ENCODE measurements at regions not wholly inside any gene's neighbourhood (a gene's known extent, or its start where the extent isn't known, plus 50 kb on each side); places are given as distances from the start of the nearest gene placed in this dataset.

DNA sequence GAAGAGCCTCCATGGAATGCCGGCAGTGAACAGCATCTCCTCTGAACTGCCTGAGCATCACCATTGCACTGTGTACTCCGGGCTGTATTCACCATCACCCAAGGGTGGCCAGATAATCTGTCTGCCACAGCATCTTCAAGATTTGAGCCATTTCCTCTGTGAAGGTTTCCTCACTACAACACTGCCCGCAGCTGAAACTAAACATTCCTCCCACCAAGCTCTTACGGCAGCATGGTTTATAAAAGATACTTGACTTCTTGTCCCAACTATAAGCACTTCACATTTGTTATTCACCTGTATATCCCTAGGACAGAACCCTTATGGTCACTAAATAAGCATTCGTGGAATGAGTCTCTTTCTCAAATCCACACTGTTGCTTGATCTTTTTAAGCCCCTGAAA lies 125.9 kb downstream of the SST start:
- no peaks in the 10 kb centered on the region for H3K9me1 ChIP-seq (ENCODE audit: control insufficient read depth, insufficient read depth, low read length)
- H3K4me2 ChIP-seq (ENCODE audit: insufficient read depth, low read length): no peak overlapping the region
- POLR2A ChIA-PET: no interaction called here
- H3K4me1 ChIP-seq (replicated peaks in 1 of 2; ENCODE audit: control insufficient read depth in 2 of 2, insufficient read depth in 2 of 2, low read length in 2 of 2): no peaks in the 10 kb centered on the region
- FAIRE-seq (no peak), ATAC-seq (no peak), DNase-seq (ENCODE audit: extremely low read depth in 1 of 4, low spot score in 3 of 4) (no peak)
- H3K9ac ChIP-seq (ENCODE audit: insufficient read depth in 1 of 2, low read depth in 2 of 2, low read length in 2 of 2): no peak overlapping the region
- H2AFZ ChIP-seq (ENCODE audit: low read depth, low read length): no peak overlapping the region
- CTCF ChIA-PET (ENCODE audit: low intra/inter-chr PET ratio): no interaction called here
- no TSS peak for BruUV-seq (replicated peaks)
- no peaks in the 10 kb centered on the region for H3K9me3 ChIP-seq (replicated peaks; ENCODE audit: control insufficient read depth, insufficient read depth, low read depth, low read length)
- intact Hi-C loops (cut with micrococcal nuclease) (no loop called here), in situ Hi-C loops (cut with MboI) (no loop called here)
- no peaks in the 10 kb centered on the region for H3K79me2 ChIP-seq (ENCODE audit: control insufficient read depth, insufficient read depth, low read length)
- H3K27me3 ChIP-seq (ENCODE audit: control insufficient read depth in 2 of 2, insufficient read depth in 2 of 2, low read length in 2 of 2): peaks cover 0 to 5% of the 10 kb centered on the region in 2 experiments; a peak in 3 of 5 replicates
- TF ChIP-seq CEBPG (CRISPR knock-in tag; IDR thresholded peaks at IDR 0.05): no peak
- TF ChIP-seq CEBPG (tag; conservative IDR thresholded peaks at IDR 0.05 in 1 of 2, IDR thresholded peaks at IDR 0.05 in 1 of 2): no peak
- no peak for TF ChIP-seq PHB2 (IDR thresholded peaks at IDR 0.05; ENCODE audit: low read depth)
- TF ChIP-seq ASH1L (IDR thresholded peaks at IDR 0.05; ENCODE audit: borderline replicate concordance, low read depth, partially characterized antibody): no peak
- no peak for TF ChIP-seq MCM5 (IDR thresholded peaks at IDR 0.05; ENCODE audit: low read depth)
- no peak for TF ChIP-seq DDX20 (tag; IDR thresholded peaks at IDR 0.05; ENCODE audit: low read depth)
- TF ChIP-seq CREM (IDR thresholded peaks at IDR 0.05; ENCODE audit: low read depth): no peak
- TF ChIP-seq RFX7 (CRISPR knock-in tag; IDR thresholded peaks at IDR 0.05): no peak
- TF ChIP-seq, protein P1, sequence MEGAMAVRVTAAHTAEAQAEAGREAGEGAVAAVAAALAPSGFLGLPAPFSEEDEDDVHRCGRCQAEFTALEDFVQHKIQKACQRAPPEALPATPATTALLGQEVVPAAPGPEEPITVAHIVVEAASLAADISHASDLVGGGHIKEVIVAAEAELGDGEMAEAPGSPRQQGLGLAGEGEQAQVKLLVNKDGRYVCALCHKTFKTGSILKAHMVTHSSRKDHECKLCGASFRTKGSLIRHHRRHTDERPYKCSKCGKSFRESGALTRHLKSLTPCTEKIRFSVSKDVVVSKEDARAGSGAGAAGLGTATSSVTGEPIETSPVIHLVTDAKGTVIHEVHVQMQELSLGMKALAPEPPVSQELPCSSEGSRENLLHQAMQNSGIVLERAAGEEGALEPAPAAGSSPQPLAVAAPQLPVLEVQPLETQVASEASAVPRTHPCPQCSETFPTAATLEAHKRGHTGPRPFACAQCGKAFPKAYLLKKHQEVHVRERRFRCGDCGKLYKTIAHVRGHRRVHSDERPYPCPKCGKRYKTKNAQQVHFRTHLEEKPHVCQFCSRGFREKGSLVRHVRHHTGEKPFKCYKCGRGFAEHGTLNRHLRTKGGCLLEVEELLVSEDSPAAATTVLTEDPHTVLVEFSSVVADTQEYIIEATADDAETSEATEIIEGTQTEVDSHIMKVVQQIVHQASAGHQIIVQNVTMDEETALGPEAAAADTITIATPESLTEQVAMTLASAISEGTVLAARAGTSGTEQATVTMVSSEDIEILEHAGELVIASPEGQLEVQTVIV (CRISPR knock-in tag; IDR thresholded peaks at IDR 0.05; ENCODE audit: borderline replicate concordance): no peak
- no peak for TF ChIP-seq U2AF1 (optimal IDR thresholded peaks at IDR 0.05; ENCODE audit: low read depth, low read length)
- TF ChIP-seq PRMT5 (CRISPR knock-in tag; IDR thresholded peaks at IDR 0.05): no peak
- no peak for TF ChIP-seq ZKSCAN1 (IDR thresholded peaks at IDR 0.05; ENCODE audit: low read depth, low read length)
- no peak for TF ChIP-seq MYBL2 (IDR thresholded peaks at IDR 0.05; ENCODE audit: low read depth)
- TF ChIP-seq MYBL2 (CRISPR knock-in tag; IDR thresholded peaks at IDR 0.05; ENCODE audit: borderline replicate concordance): no peak
- TF ChIP-seq CBX5 (IDR thresholded peaks at IDR 0.05; ENCODE audit: borderline replicate concordance, low read depth): no peak
- TF ChIP-seq, protein P2, sequence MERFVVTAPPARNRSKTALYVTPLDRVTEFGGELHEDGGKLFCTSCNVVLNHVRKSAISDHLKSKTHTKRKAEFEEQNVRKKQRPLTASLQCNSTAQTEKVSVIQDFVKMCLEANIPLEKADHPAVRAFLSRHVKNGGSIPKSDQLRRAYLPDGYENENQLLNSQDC (CRISPR knock-in tag; IDR thresholded peaks at IDR 0.05): no peak
- H3K4me3 ChIP-seq: no peak overlapping the region
- H3K27ac ChIP-seq (ENCODE audit: extremely low read depth, low read depth, low read length): no peak overlapping the region
- H4K20me1 ChIP-seq (replicated peaks; ENCODE audit: control insufficient read depth, insufficient read depth, low read length): no peaks in the 10 kb centered on the region
- WGBS (ENCODE audit: insufficient coverage, low coverage, missing lambda C conversion rate): 3% methylated on average over 5 of the region's 5 CpGs
- H3K36me3 ChIP-seq (ENCODE audit: control insufficient read depth, insufficient read depth, low read length): no peaks in the 10 kb centered on the region

Data from K562 (cell line).